Heart left ventricle (tissue), 16 donors: ENCODE measurements at regions not wholly inside any gene's neighbourhood (a gene's known extent, or its start where the extent isn't known, plus 50 kb on each side); places are given as distances from the start of the nearest gene placed in this dataset.

Experiments
- ATAC-seq, 4 donors: fragments of 200-7000 bp; cut with Tn5 transposase; one replicate each; pipeline ENCODE4 v1.9.1; 2020 to 2022; ENCODE audit warnings: moderate library complexity in 4 of 4, mild to moderate bottlenecking in 3 of 4, moderate number of reproducible peaks in 1 of 4
- DNase-seq, 5 donors: peaks; one replicate each; pipeline ENCODE4 v3.0.0-alpha.2; 2020
- H3K27ac ChIP-seq, 12 donors: fragments of 200-600 bp; sonication (generic) in 4 of 12; one replicate each; pipeline versions ENCODE4 v1.5.0 to v1.8.0; 2016 to 2022; ENCODE audit warnings: mild to moderate bottlenecking in 2 of 12
- H3K27me3 ChIP-seq, 9 donors: fragments of 200-600 bp; sonication (generic) in 2 of 9; one replicate each; pipeline versions ENCODE4 v1.5.1 to v1.8.0; 2016 to 2022; ENCODE audit warnings: mild to moderate bottlenecking in 3 of 9
- H3K36me3 ChIP-seq, 9 donors: fragments of 200-600 bp; sonication (generic) in 2 of 9; one replicate each; pipeline versions ENCODE4 v1.5.0 to v1.8.0; 2018 to 2022; ENCODE audit warnings: mild to moderate bottlenecking in 2 of 9
- H3K4me1 ChIP-seq, 12 donors: fragments of 200-600 bp; sonication (generic) in 4 of 12; one replicate each; pipeline versions ENCODE4 v1.5.0 to v1.8.0; 2016 to 2022; ENCODE audit warnings: mild to moderate bottlenecking in 3 of 12
- H3K4me3 ChIP-seq, 12 donors: fragments of 200-600 bp; sonication (generic) in 4 of 12; one replicate each; pipeline versions ENCODE4 v1.5.0 to v1.8.0; 2017 to 2022; ENCODE audit warnings: mild to moderate bottlenecking in 9 of 12, moderate library complexity in 4 of 12
- H3K9me3 ChIP-seq, 12 donors: fragments of 200-600 bp; sonication (generic) in 4 of 12; one replicate each; pipeline versions ENCODE4 v1.5.0 to v1.8.0; 2016 to 2022; ENCODE audit warnings: mild to moderate bottlenecking in 1 of 12
- CTCF ChIP-seq, 12 donors: fragments of 200-600 bp; sonication (generic) in 4 of 12; IDR thresholded peaks; one replicate each; pipeline versions ENCODE4 v1.5.0 to v1.8.0; 2018 to 2022; ENCODE audit warnings: antibody characterized with exemption in 12 of 12, mild to moderate bottlenecking in 5 of 12
- POLR2A ChIP-seq, 2 donors: fragments of 450-650 bp; IDR thresholded peaks; one replicate each; pipeline ENCODE4 v1.6.1; 2017; ENCODE audit warnings: antibody characterized with exemption in 2 of 2, mild to moderate bottlenecking in 2 of 2, moderate library complexity in 2 of 2
- WGBS, 4 donors: extraction: QIAGEN DNeasy Blood & Tissue Kit in 2 of 4; methylation state at CpG; one replicate each; pipeline versions ENCODE4 v1.1.5 to v1.1.7; 2013 to 2018; 5-methylcytosine and 5-hydroxymethylcytosine counted together
- intact Hi-C, 10 donors: fragments of 100-400 bp; cut with DNase I; formaldehyde crosslinking; loops; one replicate each; pipeline versions ENCODE4 v1.11.1 to v1.14.2; 2022
- donor health status: ischemic (EF 13 %, LVEDD 7.1; RV severe dilation, severe dysfunction).
- donor health status: healthy with polysubstance abuse.
- donor health status: DM: no; HTN: yes; CAD: no.
- donor health status: DM: no; HTN: no; CAD: no.
- donor health status: ischemic (EF 25% LVEDD 6.9; RV normal size, moderate dysfunction).
- donor health status: ischemic (EF 25% LVEDD 5.7; RV mildly dilated, moderate dysfunction).
- donor health status: healthy.
- donor health status: DM: yes; HTN: yes; CAD: no.
- donor health status: ischemic (EF 35%, LVEDD 5.7; RV mildly dilated, moderate dysfunction).
- donor health status: nonischemic (EF 11% LVEDD 7.7; RV severe dilation, severe dysfunction).
- donor health status: DM: yes; HTN: yes; CAD: no.
- donor health status: PGD.
- donor health status: ischemic (EF 29% LVEDD 5.4; RV normal size, mild dysfunction).
- donor health status: nonischemic (EF 23%, LVEDD 6.1; RV moderate dilation, normal function).

- peaks cover 0 to 8% (median 0%) of the 10 kb centered on the region in 9 donors for H3K27me3 ChIP-seq
- H3K27ac ChIP-seq, result no peak overlapping the region
- 19 to 38% (median 27%) methylated on average over 1 of the region's 1 CpG for WGBS, 4 donors
- H3K9me3 ChIP-seq, result peaks cover 0 to 19% (median 0%) of the 10 kb centered on the region in 12 donors
- no peak for TF ChIP-seq CTCF (IDR thresholded peaks at IDR 0.05)
- TF ChIP-seq POLR2A (IDR thresholded peaks at IDR 0.05), result no peak
- H3K4me3 ChIP-seq, result no peak overlapping the region
- no peak for ATAC-seq
- no peaks in the 10 kb centered on the region for H3K4me1 ChIP-seq
- H3K36me3 ChIP-seq, result no peaks in the 10 kb centered on the region
- intact Hi-C loops, result no loop called here
- DNase-seq, result no peak
These were observed 62.3 kb upstream of the CNTNAP4 start for GRCh38 chr16:76214856-76215255.

GRCh38 chr16:76222087-76222486 lies 55.1 kb upstream of the CNTNAP4 start:
- no peak for ATAC-seq
- TF ChIP-seq POLR2A (IDR thresholded peaks at IDR 0.05) (no peak), CTCF (IDR thresholded peaks at IDR 0.05) (no peak)
- no peaks in the 10 kb centered on the region for H3K9me3 ChIP-seq
- intact Hi-C loops, result no loop called here
- no peak overlapping the region for H3K27ac ChIP-seq
- peaks cover 0 to 20% (median 0%) of the 10 kb centered on the region in 9 donors for H3K27me3 ChIP-seq
- 12 to 18% (median 14%) methylated on average over 3 of the region's 3 CpGs for WGBS, 4 donors
- no peak for DNase-seq
- H3K4me1 ChIP-seq, result no peaks in the 10 kb centered on the region
- no peak overlapping the region for H3K4me3 ChIP-seq
- no peaks in the 10 kb centered on the region for H3K36me3 ChIP-seq

- no peaks in the 10 kb centered on the region for H3K9me3 ChIP-seq
- H3K4me3 ChIP-seq, result no peak overlapping the region
- ATAC-seq, result no peak
- WGBS, 4 donors, result 11 to 12% (median 11%) methylated on average over 2 of the region's 2 CpGs
- H3K36me3 ChIP-seq, result no peaks in the 10 kb centered on the region
- no peak overlapping the region for H3K27ac ChIP-seq
- DNase-seq, result no peak
- intact Hi-C loops, result no loop called here
- peaks cover 0 to 20% (median 0%) of the 10 kb centered on the region in 9 donors for H3K27me3 ChIP-seq
- H3K4me1 ChIP-seq, result no peaks in the 10 kb centered on the region
- TF ChIP-seq CTCF (IDR thresholded peaks at IDR 0.05) (no peak), POLR2A (IDR thresholded peaks at IDR 0.05) (no peak)
These were observed 54.3 kb upstream of the CNTNAP4 start for GRCh38 chr16:76222853-76223252.

- no peaks in the 10 kb centered on the region for H3K36me3 ChIP-seq
- no peaks in the 10 kb centered on the region for H3K4me1 ChIP-seq
- no peaks in the 10 kb centered on the region for H3K9me3 ChIP-seq
- H3K4me3 ChIP-seq, result no peak overlapping the region
- no peak for DNase-seq
- intact Hi-C loops, result no loop called here
- peaks cover 0 to 12% (median 0%) of the 10 kb centered on the region in 9 donors for H3K27me3 ChIP-seq
- no peak for ATAC-seq
- no peak overlapping the region for H3K27ac ChIP-seq
- WGBS, 4 donors, result 82 to 86% (median 84%) methylated on average over 14 of the region's 14 CpGs
- TF ChIP-seq CTCF (IDR thresholded peaks at IDR 0.05) (no peak), POLR2A (IDR thresholded peaks at IDR 0.05) (no peak)
These were observed 51.2 kb upstream of the CNTNAP4 start for GRCh38 chr16:76226011-76226410.
